ENCODE measurements at regions not wholly inside any gene's neighbourhood (a gene's known extent, or its start where the extent isn't known, plus 50 kb on each side); places are given as distances from the start of the nearest gene placed in this dataset.

- Histone ChIP-seq H3K27ac (no peak overlapping the region), H3K36me3 (no peaks in the 10 kb centered on the region), H3K4me3 (no peak overlapping the region), H3K27me3 (no peaks in the 10 kb centered on the region), H3K9me3 (no peaks in the 10 kb centered on the region), H3K4me1 (peaks cover 0 to 22% (median 0%) of the 10 kb centered on the region in 4 donors)
- no peak for DNase-seq
- TF ChIP-seq POLR2A (IDR thresholded peaks at IDR 0.05) = no peak
- no peak for TF ChIP-seq CTCF (IDR thresholded peaks at IDR 0.05)
Observed at GRCh38 chr9:35540315-35540714, 50.4 kb downstream of the RUSC2 start.

GRCh38 chr9:35546853-35547252 lies 56.9 kb downstream of the RUSC2 start:
- DNase-seq = no peak
- H3K36me3 ChIP-seq = peaks cover 0 to 10% (median 0%) of the 10 kb centered on the region in 3 donors
- H3K27ac ChIP-seq = no peak overlapping the region
- H3K4me3 ChIP-seq = no peak overlapping the region
- no peaks in the 10 kb centered on the region for H3K27me3 ChIP-seq
- TF ChIP-seq CTCF (IDR thresholded peaks at IDR 0.05) (no peak), POLR2A (IDR thresholded peaks at IDR 0.05) (no peak)
- no peaks in the 10 kb centered on the region for H3K4me1 ChIP-seq
- no peaks in the 10 kb centered on the region for H3K9me3 ChIP-seq

- Histone ChIP-seq H3K27ac (no peak overlapping the region), H3K4me3 (no peak overlapping the region), H3K27me3 (no peaks in the 10 kb centered on the region), H3K9me3 (no peaks in the 10 kb centered on the region), H3K4me1 (no peaks in the 10 kb centered on the region), H3K36me3 (peaks cover 0 to 10% (median 0%) of the 10 kb centered on the region in 3 donors)
- TF ChIP-seq CTCF (IDR thresholded peaks at IDR 0.05) (no peak), POLR2A (IDR thresholded peaks at IDR 0.05) (no peak)
- DNase-seq = no peak
Observed at GRCh38 chr9:35547889-35548418, 57.1 kb upstream of the TESK1 start.

- Histone ChIP-seq H3K27ac (no peak overlapping the region), H3K27me3 (no peaks in the 10 kb centered on the region), H3K4me1 (no peaks in the 10 kb centered on the region), H3K36me3 (peaks cover 0 to 10% (median 0%) of the 10 kb centered on the region in 3 donors), H3K4me3 (no peak overlapping the region), H3K9me3 (no peaks in the 10 kb centered on the region)
- TF ChIP-seq CTCF (IDR thresholded peaks at IDR 0.05) = no peak
- TF ChIP-seq POLR2A (IDR thresholded peaks at IDR 0.05) = no peak
- no peak for DNase-seq
Observed at GRCh38 chr9:35548571-35548970, 56.5 kb upstream of the TESK1 start.

- no peaks in the 10 kb centered on the region for H3K4me1 ChIP-seq
Observed at GRCh38 chr9:35549441-35549840, 55.6 kb upstream of the TESK1 start.

More at GRCh38 chr9:35549441-35549840, 55.6 kb upstream of the TESK1 start:
- Histone ChIP-seq H3K9me3 (no peaks in the 10 kb centered on the region), H3K4me3 (no peak overlapping the region), H3K27ac (no peak overlapping the region), H3K27me3 (no peaks in the 10 kb centered on the region), H3K36me3 (peaks cover 0 to 10% (median 0%) of the 10 kb centered on the region in 3 donors)
- no peak for TF ChIP-seq CTCF (IDR thresholded peaks at IDR 0.05)
- DNase-seq = no peak

Measured in Peyer's patch (tissue), 4 donors.